ENCODE measurements at regions not wholly inside any gene's neighbourhood (a gene's known extent, or its start where the extent isn't known, plus 50 kb on each side); places are given as distances from the start of the nearest gene placed in this dataset.

DNA sequence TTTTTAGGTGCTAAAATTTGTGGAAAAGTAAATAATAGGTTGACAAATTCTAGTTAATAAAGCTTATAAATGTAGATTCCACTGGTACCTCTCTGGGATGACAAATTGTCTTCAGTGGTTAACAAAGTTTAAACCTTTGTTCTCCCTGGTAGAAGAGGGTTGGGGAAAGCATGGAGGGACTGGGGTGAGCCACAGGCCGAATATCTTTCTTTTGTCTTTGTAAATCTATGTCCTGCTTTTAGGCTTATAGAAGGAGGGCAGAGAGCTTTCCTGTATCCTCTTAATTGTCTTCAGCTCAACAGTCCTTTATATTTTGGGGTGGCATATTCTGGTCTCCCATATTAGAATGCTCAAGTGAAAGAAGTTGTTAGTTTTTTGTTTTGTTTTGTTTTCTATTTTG, 142.2 kb upstream of the CNOT2 start:
- H3K4me3 Mint-ChIP-seq, result no peak overlapping the region
- H3K9me3 Mint-ChIP-seq, result no peaks in the 10 kb centered on the region
- H3K27me3 Mint-ChIP-seq (ENCODE audit: low read depth, poor library complexity), result peaks cover 3% of the 10 kb centered on the region
- H3K4me1 Mint-ChIP-seq, result no peaks in the 10 kb centered on the region
- DNase-seq, result no peak
- no peak overlapping the region for H3K27ac Mint-ChIP-seq
- TF ChIP-seq, protein P1, sequence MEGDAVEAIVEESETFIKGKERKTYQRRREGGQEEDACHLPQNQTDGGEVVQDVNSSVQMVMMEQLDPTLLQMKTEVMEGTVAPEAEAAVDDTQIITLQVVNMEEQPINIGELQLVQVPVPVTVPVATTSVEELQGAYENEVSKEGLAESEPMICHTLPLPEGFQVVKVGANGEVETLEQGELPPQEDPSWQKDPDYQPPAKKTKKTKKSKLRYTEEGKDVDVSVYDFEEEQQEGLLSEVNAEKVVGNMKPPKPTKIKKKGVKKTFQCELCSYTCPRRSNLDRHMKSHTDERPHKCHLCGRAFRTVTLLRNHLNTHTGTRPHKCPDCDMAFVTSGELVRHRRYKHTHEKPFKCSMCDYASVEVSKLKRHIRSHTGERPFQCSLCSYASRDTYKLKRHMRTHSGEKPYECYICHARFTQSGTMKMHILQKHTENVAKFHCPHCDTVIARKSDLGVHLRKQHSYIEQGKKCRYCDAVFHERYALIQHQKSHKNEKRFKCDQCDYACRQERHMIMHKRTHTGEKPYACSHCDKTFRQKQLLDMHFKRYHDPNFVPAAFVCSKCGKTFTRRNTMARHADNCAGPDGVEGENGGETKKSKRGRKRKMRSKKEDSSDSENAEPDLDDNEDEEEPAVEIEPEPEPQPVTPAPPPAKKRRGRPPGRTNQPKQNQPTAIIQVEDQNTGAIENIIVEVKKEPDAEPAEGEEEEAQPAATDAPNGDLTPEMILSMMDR (IDR thresholded peaks at IDR 0.05), result no peak
- H3K36me3 Mint-ChIP-seq (ENCODE audit: low read depth), result no peaks in the 10 kb centered on the region

DNA sequence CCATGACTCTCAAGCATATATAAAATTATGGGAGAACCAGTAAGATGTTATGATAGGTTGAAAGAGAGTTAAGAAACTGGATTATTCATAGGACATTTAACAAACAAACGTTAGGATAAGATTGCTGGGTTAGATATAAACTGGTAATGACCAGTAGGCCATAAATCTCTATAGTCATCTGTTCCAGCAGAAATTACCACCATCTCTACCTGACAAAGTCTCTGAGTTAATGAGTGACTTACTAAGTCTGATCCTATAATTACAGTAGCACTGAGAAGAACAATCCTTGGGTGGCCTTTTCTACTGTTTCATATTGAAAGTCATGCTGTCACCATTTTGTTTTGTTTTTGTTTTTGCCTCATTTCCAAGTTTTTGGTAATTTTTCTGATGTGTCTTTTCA, 136.9 kb upstream of the CNOT2 start:
- H3K9me3 Mint-ChIP-seq, result peaks cover 33% of the 10 kb centered on the region
- no peak for DNase-seq
- no peak overlapping the region for H3K27ac Mint-ChIP-seq
- peaks cover 9% of the 10 kb centered on the region for H3K36me3 Mint-ChIP-seq (ENCODE audit: low read depth)
- no peaks in the 10 kb centered on the region for H3K27me3 Mint-ChIP-seq (ENCODE audit: low read depth, poor library complexity)
- TF ChIP-seq, protein P1 (IDR thresholded peaks at IDR 0.05), result no peak
- no peak overlapping the region for H3K4me3 Mint-ChIP-seq
- no peaks in the 10 kb centered on the region for H3K4me1 Mint-ChIP-seq

DNA sequence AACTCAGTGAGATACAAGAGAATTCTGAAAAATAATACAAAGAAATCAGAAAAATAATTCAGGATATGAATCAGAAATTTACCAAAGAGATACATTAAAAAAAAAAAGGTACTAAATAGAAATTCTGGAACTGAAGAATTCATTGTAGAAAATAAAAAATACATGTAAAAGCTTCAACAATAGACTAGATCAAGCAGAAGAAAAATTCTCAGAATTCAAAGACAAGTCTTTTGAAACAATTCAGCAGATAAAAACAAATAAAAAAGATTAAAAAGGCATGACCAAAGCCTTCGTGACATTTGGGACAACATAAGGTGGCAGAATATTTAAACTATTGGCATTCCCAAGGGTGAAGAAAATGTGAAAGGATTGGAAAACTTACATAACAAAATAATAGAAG, 133.1 kb upstream of the CNOT2 start:
- DNase-seq, result no peak
- H3K4me1 Mint-ChIP-seq, result no peaks in the 10 kb centered on the region
- TF ChIP-seq, protein P1 (IDR thresholded peaks at IDR 0.05), result no peak
- H3K27me3 Mint-ChIP-seq (ENCODE audit: low read depth, poor library complexity), result no peaks in the 10 kb centered on the region
- H3K4me3 Mint-ChIP-seq, result no peak overlapping the region
- peaks cover 63% of the 10 kb centered on the region for H3K9me3 Mint-ChIP-seq
- H3K36me3 Mint-ChIP-seq (ENCODE audit: low read depth), result peaks cover 9% of the 10 kb centered on the region
- no peak overlapping the region for H3K27ac Mint-ChIP-seq

DNA sequence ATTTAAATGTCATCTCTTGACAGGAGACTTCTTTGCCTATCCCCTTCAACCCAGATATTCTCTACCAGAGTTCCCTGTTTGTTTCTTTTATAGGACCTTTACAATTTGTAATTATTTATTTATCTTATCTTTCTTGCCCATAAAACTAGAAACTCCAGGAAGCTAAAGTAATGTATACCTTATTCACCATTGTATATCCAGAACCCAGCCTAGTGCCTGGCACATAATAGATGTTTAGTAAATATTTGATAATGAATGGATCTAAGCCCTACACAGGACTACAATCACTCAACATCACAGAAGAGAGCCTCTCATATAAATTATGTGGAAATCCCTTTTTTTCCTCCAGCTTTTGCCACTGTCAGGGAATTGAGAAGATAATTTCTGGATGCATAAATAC, 125.6 kb upstream of the CNOT2 start:
- TF ChIP-seq, protein P1 (IDR thresholded peaks at IDR 0.05), result no peak
- H3K36me3 Mint-ChIP-seq (ENCODE audit: low read depth), result no peaks in the 10 kb centered on the region
- H3K4me3 Mint-ChIP-seq, result no peak overlapping the region
- H3K9me3 Mint-ChIP-seq, result peaks cover 16% of the 10 kb centered on the region
- no peak overlapping the region for H3K27ac Mint-ChIP-seq
- DNase-seq, result no peak
- no peaks in the 10 kb centered on the region for H3K4me1 Mint-ChIP-seq
- no peaks in the 10 kb centered on the region for H3K27me3 Mint-ChIP-seq (ENCODE audit: low read depth, poor library complexity)

DNA sequence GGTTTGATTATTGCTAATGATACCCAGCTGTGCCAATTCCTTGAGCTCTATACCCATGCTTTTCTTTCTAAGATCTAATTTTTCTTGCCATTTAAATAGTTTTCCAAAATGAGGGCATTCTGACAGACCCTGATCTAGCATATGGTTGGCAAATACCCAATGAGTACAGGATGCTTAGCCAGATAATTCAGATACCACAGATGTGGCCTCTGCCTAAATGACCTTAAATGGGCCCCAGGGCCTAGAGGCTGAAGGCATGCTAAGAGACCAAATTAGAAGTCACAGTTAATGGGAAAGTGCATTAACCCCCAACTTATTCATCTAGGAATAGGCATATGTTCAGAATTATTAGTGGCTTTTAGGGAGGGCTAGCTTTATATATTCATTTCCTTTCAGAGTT, 122.3 kb upstream of the CNOT2 start:
- peaks cover 2% of the 10 kb centered on the region for H3K27me3 Mint-ChIP-seq (ENCODE audit: low read depth, poor library complexity)
- no peak for DNase-seq
- TF ChIP-seq, protein P1 (IDR thresholded peaks at IDR 0.05), result no peak
- no peak overlapping the region for H3K27ac Mint-ChIP-seq
- peaks cover 3% of the 10 kb centered on the region for H3K9me3 Mint-ChIP-seq
- no peaks in the 10 kb centered on the region for H3K36me3 Mint-ChIP-seq (ENCODE audit: low read depth)
- no peaks in the 10 kb centered on the region for H3K4me1 Mint-ChIP-seq
- H3K4me3 Mint-ChIP-seq, result no peak overlapping the region

DNA sequence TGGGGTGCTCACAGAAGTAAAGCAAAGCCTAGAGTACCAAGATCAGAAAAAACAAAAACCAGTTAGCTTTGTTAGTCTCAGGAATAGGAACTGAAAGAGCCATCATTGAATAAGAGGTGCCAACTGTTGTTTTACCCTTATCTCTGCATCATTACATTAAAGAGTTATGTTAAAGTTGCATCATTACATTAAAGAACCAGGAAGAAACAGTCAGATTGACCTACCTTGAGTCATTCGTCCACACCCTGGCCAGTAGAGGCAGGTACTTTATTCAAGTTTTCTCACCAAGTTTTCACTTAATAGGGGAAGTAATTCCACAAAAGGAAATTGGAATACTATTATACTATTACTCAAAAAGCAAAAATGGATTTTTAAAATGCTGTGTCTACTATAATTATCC, 121.7 kb upstream of the CNOT2 start:
- no peak for DNase-seq
- TF ChIP-seq, protein P1 (IDR thresholded peaks at IDR 0.05), result no peak
- H3K27ac Mint-ChIP-seq, result no peak overlapping the region
- H3K27me3 Mint-ChIP-seq (ENCODE audit: low read depth, poor library complexity), result peaks cover 2% of the 10 kb centered on the region
- no peaks in the 10 kb centered on the region for H3K4me1 Mint-ChIP-seq
- peaks cover 3% of the 10 kb centered on the region for H3K9me3 Mint-ChIP-seq
- no peak overlapping the region for H3K4me3 Mint-ChIP-seq
- no peaks in the 10 kb centered on the region for H3K36me3 Mint-ChIP-seq (ENCODE audit: low read depth)

All from nephron progenitor cell (in vitro differentiated cells).